GM12891 (cell line): ENCODE measurements at regions not wholly inside any gene's neighbourhood (a gene's known extent, or its start where the extent isn't known, plus 50 kb on each side); places are given as distances from the start of the nearest gene placed in this dataset.

Experiments used
- PAX5 ChIP-seq: IDR thresholded peaks from 2 replicates; pipeline ENCODE4 v1.6.1; 2011; ENCODE audit warnings: low read length, moderate library complexity, mild to moderate bottlenecking; ENCODE audit not compliant: insufficient read depth, severe bottlenecking
- POLR2A ChIP-seq: IDR thresholded peaks from 2 replicates; pipeline ENCODE4 v1.6.1; 2011; ENCODE audit warnings: low read depth, low read length, control low read depth
- POLR2AphosphoS5 ChIP-seq: IDR thresholded peaks from 2 replicates; pipeline ENCODE4 v1.6.1; 2011; ENCODE audit warnings: low read depth, low read length, control low read depth
- POU2F2 ChIP-seq: IDR thresholded peaks from 2 replicates; pipeline ENCODE4 v1.6.1; 2011; ENCODE audit warnings: low read depth, mild to moderate bottlenecking, control low read depth, low read length, moderate library complexity
- SPI1 ChIP-seq: IDR thresholded peaks from 2 replicates; pipeline ENCODE4 v1.6.1; 2011; ENCODE audit warnings: low read depth, low read length, control low read depth
- TAF1 ChIP-seq: IDR thresholded peaks from 2 replicates; pipeline ENCODE4 v1.6.1; 2011; ENCODE audit warnings: low read depth, low read length, control low read depth

DNA sequence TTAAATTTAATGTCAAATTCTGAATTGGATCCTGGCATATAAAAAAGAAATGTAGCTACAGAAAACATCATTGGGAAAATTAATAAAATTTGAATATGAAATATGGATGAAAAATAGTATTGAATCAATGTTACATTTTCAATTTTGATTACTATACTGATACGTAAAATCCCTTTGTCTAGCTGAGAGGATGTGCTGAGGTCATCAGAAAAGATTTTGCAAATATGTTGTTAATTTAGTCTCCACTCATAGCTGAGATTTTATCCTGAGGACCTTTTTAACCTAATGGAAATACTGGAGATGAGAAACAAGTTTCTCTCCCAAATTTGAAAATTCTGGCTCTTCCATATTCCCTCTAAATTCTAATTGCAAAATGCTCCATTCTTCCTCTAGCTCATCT, 84.4 kb upstream of the ADAMTS16 start:
- TF ChIP-seq POLR2A (no peak), POLR2AphosphoS5 (no peak), TAF1 (no peak), SPI1 (no peak), PAX5 (no peak), POU2F2 (no peak)
